Loucy (cell line): ENCODE measurements at regions not wholly inside any gene's neighbourhood (a gene's known extent, or its start where the extent isn't known, plus 50 kb on each side); places are given as distances from the start of the nearest gene placed in this dataset.

ENCODE experiments used
- H2AFZ ChIP-seq: fragments of 200-600 bp; sonication (generic); 2 replicates; pipeline ENCODE4 v1.6.0; 2016; ENCODE audit warnings: antibody characterized with exemption, mild to moderate bottlenecking, low read length, moderate library complexity
- H3F3A ChIP-seq: fragments of 200-600 bp; 2 replicates; pipeline ENCODE4 v1.6.0; 2016; ENCODE audit warnings: antibody characterized with exemption, low read depth, mild to moderate bottlenecking
- H3K27me3 ChIP-seq: fragments of 200-600 bp; sonication (generic); 2 replicates; pipeline ENCODE4 v1.6.1; 2014; ENCODE audit warnings: low read length, mild to moderate bottlenecking; ENCODE audit not compliant: insufficient read depth, poor library complexity, severe bottlenecking
- H3K36me3 ChIP-seq: fragments of 200-600 bp; sonication (generic); 2 replicates; pipeline ENCODE4 v1.6.1; 2016; ENCODE audit warnings: low read length; ENCODE audit not compliant: insufficient read depth
- H3K4me1 ChIP-seq: fragments of 200-600 bp; sonication (generic); 2 replicates; pipeline ENCODE4 v1.5.1; 2014; ENCODE audit warnings: low read length, mild to moderate bottlenecking; ENCODE audit not compliant: insufficient read depth, poor library complexity, severe bottlenecking
- H3K4me2 ChIP-seq: fragments of 200-600 bp; sonication (generic); 2 replicates; pipeline ENCODE4 v1.6.0; 2014; ENCODE audit warnings: antibody characterized with exemption, low read length, low read depth, mild to moderate bottlenecking; ENCODE audit not compliant: poor library complexity, severe bottlenecking
- H3K4me3 ChIP-seq: fragments of 200-600 bp; sonication (generic); 2 replicates; pipeline ENCODE4 v1.5.1; 2014; ENCODE audit warnings: low read length, mild to moderate bottlenecking, mixed read lengths; ENCODE audit not compliant: poor library complexity, severe bottlenecking
- H3K79me2 ChIP-seq: fragments of 200-600 bp; sonication (generic); 2 replicates; pipeline ENCODE4 v1.6.1; 2014; ENCODE audit warnings: low read length; ENCODE audit not compliant: insufficient read depth
- H3K9ac ChIP-seq: fragments of 200-600 bp; sonication (generic); 2 replicates; pipeline ENCODE4 v1.6.0; 2014; ENCODE audit warnings: mild to moderate bottlenecking, low read depth, low read length, moderate library complexity; ENCODE audit not compliant: poor library complexity, severe bottlenecking
- H3K9me2 ChIP-seq: fragments of 200-600 bp; sonication (generic); replicated peaks from 2 replicates; pipeline ENCODE4 v1.6.1; 2016; ENCODE audit warnings: low read depth, low read length, mixed read lengths
- H3K9me3 ChIP-seq: fragments of 200-600 bp; sonication (generic); 2 replicates; pipeline ENCODE4 v1.6.1; 2014; ENCODE audit warnings: mild to moderate bottlenecking, antibody characterized with exemption, low read length, low read depth; ENCODE audit not compliant: insufficient read depth
- H4K20me1 ChIP-seq: fragments of 200-600 bp; sonication (generic); 2 replicates; pipeline ENCODE4 v1.6.0; 2014; ENCODE audit warnings: antibody characterized with exemption, low read length, mild to moderate bottlenecking; ENCODE audit not compliant: insufficient read depth, poor library complexity, severe bottlenecking
- CTCF ChIP-seq: fragments of 200-600 bp; sonication (generic); conservative IDR thresholded peaks from 2 replicates; pipeline ENCODE4 v1.5.1; 2014; ENCODE audit warnings: mild to moderate bottlenecking, antibody characterized with exemption, low read length
- EZH2phosphoT487 ChIP-seq: fragments of 200-600 bp; IDR thresholded peaks from 2 replicates; pipeline ENCODE4 v1.6.1; 2018; ENCODE audit warnings: antibody characterized with exemption, mild to moderate bottlenecking, moderate library complexity, borderline replicate concordance

DNA sequence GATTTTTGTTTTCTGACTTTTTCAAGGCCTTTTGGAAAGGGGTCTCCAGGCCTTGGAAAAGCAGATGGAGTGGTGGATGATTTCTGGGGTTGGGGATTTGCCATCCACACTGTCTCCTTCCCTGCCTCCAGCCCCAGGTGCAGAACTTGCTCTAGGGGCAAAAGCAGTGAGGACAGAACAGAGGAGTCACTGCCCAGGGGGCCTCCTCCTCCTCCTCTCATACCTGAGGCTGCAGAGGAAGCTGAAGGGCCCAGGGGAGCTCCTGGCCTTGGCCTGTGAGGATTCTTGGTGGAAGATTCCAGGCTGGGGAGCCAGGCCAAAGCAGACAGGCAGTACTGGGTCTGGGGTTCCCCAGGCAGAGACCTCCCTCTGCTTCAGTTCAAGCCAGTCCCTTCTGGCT is 52.3 kb upstream of the URI1 start:
- no peaks in the 10 kb centered on the region for H3K27me3 ChIP-seq
- no peaks in the 10 kb centered on the region for H4K20me1 ChIP-seq
- peaks cover 16% of the 10 kb centered on the region for H3K4me1 ChIP-seq
- H3K9me3 ChIP-seq, result no peaks in the 10 kb centered on the region
- H3K9ac ChIP-seq, result no peak overlapping the region
- H3K9me2 ChIP-seq, result no peaks in the 10 kb centered on the region
- TF ChIP-seq CTCF (no peak), EZH2phosphoT487 (no peak)
- no peaks in the 10 kb centered on the region for H3F3A ChIP-seq
- H3K36me3 ChIP-seq, result no peaks in the 10 kb centered on the region
- H2AFZ ChIP-seq, result no peak overlapping the region
- no peak overlapping the region for H3K4me2 ChIP-seq
- H3K4me3 ChIP-seq, result no peak overlapping the region
- no peaks in the 10 kb centered on the region for H3K79me2 ChIP-seq

DNA sequence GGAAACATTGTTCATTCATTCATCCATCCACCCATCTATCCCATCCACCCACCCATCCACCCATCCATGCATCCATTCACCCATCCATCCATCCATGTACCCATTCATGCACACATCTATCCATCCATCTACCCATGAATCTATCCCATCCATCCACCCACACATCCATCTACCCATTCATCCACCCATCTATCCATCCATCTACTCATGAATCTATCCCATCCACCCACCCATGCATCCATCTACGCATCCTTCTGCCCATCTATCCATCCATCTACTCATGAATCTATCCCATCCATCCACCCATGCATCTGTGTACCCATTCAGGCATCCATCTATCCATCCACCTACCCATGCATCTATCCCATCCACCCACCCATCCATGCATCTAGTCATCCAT is 51.6 kb upstream of the URI1 start:
- no peaks in the 10 kb centered on the region for H3K27me3 ChIP-seq
- H3K9me2 ChIP-seq, result no peaks in the 10 kb centered on the region
- H3K79me2 ChIP-seq, result no peaks in the 10 kb centered on the region
- TF ChIP-seq CTCF (no peak), EZH2phosphoT487 (no peak)
- H3K9ac ChIP-seq, result no peak overlapping the region
- H3K9me3 ChIP-seq, result no peaks in the 10 kb centered on the region
- H3F3A ChIP-seq, result no peaks in the 10 kb centered on the region
- H3K36me3 ChIP-seq, result no peaks in the 10 kb centered on the region
- H3K4me1 ChIP-seq, result peaks cover 16% of the 10 kb centered on the region
- H3K4me3 ChIP-seq, result no peak overlapping the region
- no peak overlapping the region for H2AFZ ChIP-seq
- H3K4me2 ChIP-seq, result no peak overlapping the region
- H4K20me1 ChIP-seq, result no peaks in the 10 kb centered on the region
